MM.1S (cell line): ENCODE measurements at regions not wholly inside any gene's neighbourhood (a gene's known extent, or its start where the extent isn't known, plus 50 kb on each side); places are given as distances from the start of the nearest gene placed in this dataset.

Experiments
- DNase-seq: peaks from one replicate; pipeline ENCODE4 v3.0.0-alpha.2; 2015
- H2AFZ ChIP-seq: fragments of 300-600 bp; sonication (generic); 2 replicates; pipeline ENCODE4 v1.6.0; 2016; ENCODE audit warnings: antibody characterized with exemption, low read length
- H3F3A ChIP-seq: fragments of 300-600 bp; sonication (generic); 2 replicates; pipeline ENCODE4 v1.6.1; 2016; ENCODE audit warnings: mild to moderate bottlenecking, antibody characterized with exemption, low read length, moderate library complexity, mixed read lengths; ENCODE audit not compliant: insufficient read depth
- H3K27ac ChIP-seq: fragments of 300-600 bp; sonication (generic); 2 replicates; pipeline ENCODE4 v1.5.1; 2016; ENCODE audit warnings: mild to moderate bottlenecking, low read length
- H3K27me3 ChIP-seq: fragments of 300-600 bp; sonication (generic); replicated peaks from 2 replicates; pipeline ENCODE4 v1.6.0; 2016; ENCODE audit warnings: low read length; ENCODE audit not compliant: insufficient read depth
- H3K36me3 ChIP-seq: fragments of 300-600 bp; sonication (generic); replicated peaks from 2 replicates; pipeline ENCODE4 v1.6.1; 2016; ENCODE audit warnings: mild to moderate bottlenecking, low read length, mixed read lengths; ENCODE audit not compliant: insufficient read depth
- H3K4me1 ChIP-seq: fragments of 300-600 bp; sonication (generic); 2 replicates; pipeline ENCODE4 v1.6.1; 2016; ENCODE audit warnings: low read length, mixed read lengths
- H3K4me2 ChIP-seq: fragments of 300-600 bp; sonication (generic); 2 replicates; pipeline ENCODE4 v1.6.0; 2016; ENCODE audit warnings: low read depth, low read length
- H3K4me3 ChIP-seq: fragments of 300-600 bp; sonication (generic); 2 replicates; pipeline ENCODE4 v1.5.1; 2016; ENCODE audit warnings: low read length, mixed read lengths
- H3K79me2 ChIP-seq: fragments of 300-600 bp; sonication (generic); 2 replicates; pipeline ENCODE4 v1.6.1; 2016; ENCODE audit warnings: mixed run types, low read length, mixed read lengths
- H3K9ac ChIP-seq: fragments of 300-600 bp; sonication (generic); 2 replicates; pipeline ENCODE4 v1.6.1; 2016; ENCODE audit warnings: low read length, mixed read lengths
- H3K9me2 ChIP-seq: fragments of 300-600 bp; sonication (generic); replicated peaks from 2 replicates; pipeline ENCODE4 v1.6.1; 2016; ENCODE audit warnings: mild to moderate bottlenecking, low read length, mixed read lengths; ENCODE audit not compliant: insufficient read depth
- H3K9me3 ChIP-seq: fragments of 300-600 bp; sonication (generic); replicated peaks from 2 replicates; pipeline ENCODE4 v1.6.1; 2016; ENCODE audit warnings: mild to moderate bottlenecking, low read length, mixed read lengths; ENCODE audit not compliant: insufficient read depth
- H4K20me1 ChIP-seq: fragments of 300-600 bp; sonication (generic); 2 replicates; pipeline ENCODE4 v1.6.1; 2016; ENCODE audit warnings: mild to moderate bottlenecking, low read length, moderate library complexity, mixed read lengths; ENCODE audit not compliant: insufficient read depth
- CTCF ChIP-seq: fragments of 300-600 bp; sonication (generic); IDR thresholded peaks from 2 replicates; pipeline ENCODE4 v1.5.1; 2016; ENCODE audit warnings: antibody characterized with exemption, low read length, mixed read lengths
- EZH2 ChIP-seq: fragments of 300-600 bp; sonication (generic); optimal IDR thresholded peaks from 2 replicates; pipeline ENCODE3; 2017; ENCODE audit warnings: low read depth, mild to moderate bottlenecking, antibody characterized with exemption, low read length, mixed read lengths
- EZH2phosphoT487 ChIP-seq: fragments of 300-600 bp; sonication (generic); IDR thresholded peaks from 2 replicates; pipeline ENCODE4 v1.6.1; 2018; ENCODE audit warnings: antibody characterized with exemption, low read length

- H3K79me2 ChIP-seq = no peaks in the 10 kb centered on the region
- no peaks in the 10 kb centered on the region for H3K27me3 ChIP-seq
- DNase-seq = no peak
- no peak overlapping the region for H3K27ac ChIP-seq
- no peaks in the 10 kb centered on the region for H3K4me1 ChIP-seq
- TF ChIP-seq EZH2phosphoT487 (no peak), EZH2 (no peak), CTCF (no peak)
- H3K36me3 ChIP-seq = no peaks in the 10 kb centered on the region
- no peaks in the 10 kb centered on the region for H3K9me3 ChIP-seq
- H3K4me3 ChIP-seq = no peak overlapping the region
- H3F3A ChIP-seq = no peaks in the 10 kb centered on the region
- no peaks in the 10 kb centered on the region for H4K20me1 ChIP-seq
- no peaks in the 10 kb centered on the region for H3K9me2 ChIP-seq
- H3K9ac ChIP-seq = no peak overlapping the region
- no peak overlapping the region for H3K4me2 ChIP-seq
- H2AFZ ChIP-seq = no peak overlapping the region
These were observed 98.5 kb upstream of the NGF start for GRCh38 chr1:115436596-115436995.

- Histone ChIP-seq H3K4me2 (no peak overlapping the region), H3K27ac (no peak overlapping the region), H3K36me3 (no peaks in the 10 kb centered on the region), H3F3A (no peaks in the 10 kb centered on the region), H3K4me3 (no peak overlapping the region), H4K20me1 (no peaks in the 10 kb centered on the region), H3K9me3 (no peaks in the 10 kb centered on the region), H2AFZ (no peak overlapping the region), H3K4me1 (no peaks in the 10 kb centered on the region), H3K79me2 (no peaks in the 10 kb centered on the region), H3K9me2 (no peaks in the 10 kb centered on the region), H3K27me3 (no peaks in the 10 kb centered on the region), H3K9ac (no peak overlapping the region)
- TF ChIP-seq CTCF (no peak), EZH2 (no peak), EZH2phosphoT487 (no peak)
- no peak for DNase-seq
These were observed 95.4 kb upstream of the NGF start for GRCh38 chr1:115433483-115433882.

GRCh38 chr1:115432061-115432460 is 94.0 kb upstream of the NGF start:
- H3K4me3 ChIP-seq = no peak overlapping the region
- H3K9me2 ChIP-seq = no peaks in the 10 kb centered on the region
- no peak overlapping the region for H3K27ac ChIP-seq
- H3K9ac ChIP-seq = no peak overlapping the region
- no peak overlapping the region for H2AFZ ChIP-seq
- no peaks in the 10 kb centered on the region for H3F3A ChIP-seq
- H3K79me2 ChIP-seq = no peaks in the 10 kb centered on the region
- H4K20me1 ChIP-seq = no peaks in the 10 kb centered on the region
- H3K9me3 ChIP-seq = no peaks in the 10 kb centered on the region
- DNase-seq = no peak
- no peaks in the 10 kb centered on the region for H3K4me1 ChIP-seq
- TF ChIP-seq EZH2 = no peak
- H3K27me3 ChIP-seq = no peaks in the 10 kb centered on the region
- no peaks in the 10 kb centered on the region for H3K36me3 ChIP-seq
- H3K4me2 ChIP-seq = no peak overlapping the region

- H3K27me3 ChIP-seq = no peaks in the 10 kb centered on the region
- no peaks in the 10 kb centered on the region for H3K4me1 ChIP-seq
- H3K36me3 ChIP-seq = no peaks in the 10 kb centered on the region
- no peak overlapping the region for H3K4me2 ChIP-seq
- H3K9ac ChIP-seq = no peak overlapping the region
- H2AFZ ChIP-seq = no peak overlapping the region
- H3K9me3 ChIP-seq = no peaks in the 10 kb centered on the region
- H3K4me3 ChIP-seq = no peak overlapping the region
- H3K9me2 ChIP-seq = no peaks in the 10 kb centered on the region
- H3K79me2 ChIP-seq = no peaks in the 10 kb centered on the region
- H3F3A ChIP-seq = no peaks in the 10 kb centered on the region
- TF ChIP-seq CTCF (no peak), EZH2phosphoT487 (no peak), EZH2 (no peak)
- no peak overlapping the region for H3K27ac ChIP-seq
- no peak for DNase-seq
- no peaks in the 10 kb centered on the region for H4K20me1 ChIP-seq
These were observed 92.6 kb upstream of the NGF start for GRCh38 chr1:115430441-115431158.
